OCI-LY3 (cell line): ENCODE measurements at regions not wholly inside any gene's neighbourhood (a gene's known extent, or its start where the extent isn't known, plus 50 kb on each side); places are given as distances from the start of the nearest gene placed in this dataset.

ENCODE experiments used
- H2AFZ ChIP-seq: fragments of 200-600, 300-600 bp; shearing (Covaris generic); 2 replicates; pipeline ENCODE4 v1.6.0; 2014; ENCODE audit warnings: antibody characterized with exemption, low read depth, low read length
- H3K27ac ChIP-seq: fragments of 200-600, 300-600 bp; sonication (generic); 2 replicates; pipeline ENCODE4 v1.5.1; 2014; ENCODE audit warnings: mild to moderate bottlenecking, low read length, moderate library complexity, mixed read lengths
- H3K27me3 ChIP-seq: fragments of 200-600, 300-600 bp; sonication (generic); 2 replicates; pipeline ENCODE4 v1.6.1; 2014; ENCODE audit warnings: low read depth, low read length, mixed read lengths
- H3K36me3 ChIP-seq: fragments of 200-600, 300-600 bp; sonication (generic); replicated peaks from 2 replicates; pipeline ENCODE3; 2014; ENCODE audit warnings: low read depth, low read length, mixed read lengths
- H3K4me1 ChIP-seq: fragments of 300-600, 200-600 bp; sonication (generic); 2 replicates; pipeline ENCODE4 v1.6.1; 2014; ENCODE audit warnings: low read length, mixed read lengths
- H3K4me2 ChIP-seq: fragments of 200-600, 300-600 bp; sonication (generic); 2 replicates; pipeline ENCODE4 v1.6.1; 2014; ENCODE audit warnings: low read length, mixed read lengths
- H3K4me3 ChIP-seq: fragments of 300-600, 200-600 bp; sonication (generic); 2 replicates; pipeline ENCODE4 v1.5.1; 2014; ENCODE audit warnings: antibody characterized with exemption, mild to moderate bottlenecking, low read length, moderate library complexity
- H3K79me2 ChIP-seq: fragments of 300-600, 200-600 bp; shearing (Covaris generic); 2 replicates; pipeline ENCODE4 v1.6.1; 2014; ENCODE audit warnings: mild to moderate bottlenecking, low read length, mixed read lengths
- H3K9ac ChIP-seq: fragments of 300-600, 200-600 bp; shearing (Covaris generic); 2 replicates; pipeline ENCODE4 v1.6.0; 2014; ENCODE audit warnings: mild to moderate bottlenecking, low read length, moderate library complexity
- H3K9me3 ChIP-seq: fragments of 200-600, 300-600 bp; shearing (Covaris generic); 2 replicates; pipeline ENCODE4 v1.6.1; 2014; ENCODE audit warnings: low read length, mixed read lengths; ENCODE audit not compliant: insufficient read depth
- H4K20me1 ChIP-seq: fragments of 200-600, 300-600 bp; sonication (generic); 2 replicates; pipeline ENCODE4 v1.6.1; 2016; ENCODE audit warnings: low read length, mixed read lengths; ENCODE audit not compliant: insufficient read depth
- EZH2phosphoT487 ChIP-seq: fragments of 200-600 bp; shearing (Covaris generic); IDR thresholded peaks from 2 replicates; pipeline ENCODE4 v1.6.1; 2018; ENCODE audit warnings: antibody characterized with exemption, mixed run types, low read depth
- TF ChIP-seq, protein P1 (sequence below): fragments of 200-600, 300-600 bp; sonication (generic); IDR thresholded peaks from 2 replicates; pipeline ENCODE4 v1.5.1; 2014; ENCODE audit warnings: antibody characterized with exemption, low read length, low read depth

DNA sequence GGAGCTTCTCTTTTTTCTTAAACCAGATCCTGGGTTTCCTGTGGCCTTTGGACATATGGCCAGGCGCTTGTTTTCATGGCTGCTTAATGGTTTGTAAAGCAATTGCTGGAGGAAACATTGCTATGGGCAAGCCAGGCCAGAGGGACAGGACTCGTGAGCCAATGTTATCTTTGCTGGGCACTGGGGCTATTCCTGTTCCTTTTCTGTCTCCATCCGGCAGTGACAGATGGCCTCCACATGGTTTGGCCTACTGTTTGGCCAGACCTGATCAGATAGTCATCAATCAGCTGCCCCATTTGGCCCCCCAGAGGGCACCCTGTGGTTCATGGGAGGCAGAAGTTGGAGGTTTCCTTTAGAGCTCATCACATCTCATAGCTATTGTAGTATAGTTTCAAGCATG, 326.1 kb upstream of the ROPN1 start:
- H3K27me3 ChIP-seq: peaks cover 11% of the 10 kb centered on the region; the same call in 1 of the 2 replicates
- H3K9ac ChIP-seq: no peak overlapping the region
- H3K79me2 ChIP-seq: no peaks in the 10 kb centered on the region
- TF ChIP-seq EZH2phosphoT487: no peak
- TF ChIP-seq, protein P1, sequence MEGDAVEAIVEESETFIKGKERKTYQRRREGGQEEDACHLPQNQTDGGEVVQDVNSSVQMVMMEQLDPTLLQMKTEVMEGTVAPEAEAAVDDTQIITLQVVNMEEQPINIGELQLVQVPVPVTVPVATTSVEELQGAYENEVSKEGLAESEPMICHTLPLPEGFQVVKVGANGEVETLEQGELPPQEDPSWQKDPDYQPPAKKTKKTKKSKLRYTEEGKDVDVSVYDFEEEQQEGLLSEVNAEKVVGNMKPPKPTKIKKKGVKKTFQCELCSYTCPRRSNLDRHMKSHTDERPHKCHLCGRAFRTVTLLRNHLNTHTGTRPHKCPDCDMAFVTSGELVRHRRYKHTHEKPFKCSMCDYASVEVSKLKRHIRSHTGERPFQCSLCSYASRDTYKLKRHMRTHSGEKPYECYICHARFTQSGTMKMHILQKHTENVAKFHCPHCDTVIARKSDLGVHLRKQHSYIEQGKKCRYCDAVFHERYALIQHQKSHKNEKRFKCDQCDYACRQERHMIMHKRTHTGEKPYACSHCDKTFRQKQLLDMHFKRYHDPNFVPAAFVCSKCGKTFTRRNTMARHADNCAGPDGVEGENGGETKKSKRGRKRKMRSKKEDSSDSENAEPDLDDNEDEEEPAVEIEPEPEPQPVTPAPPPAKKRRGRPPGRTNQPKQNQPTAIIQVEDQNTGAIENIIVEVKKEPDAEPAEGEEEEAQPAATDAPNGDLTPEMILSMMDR: no peak
- H3K4me2 ChIP-seq: no peak overlapping the region
- no peak overlapping the region for H3K27ac ChIP-seq
- no peak overlapping the region for H2AFZ ChIP-seq
- H3K9me3 ChIP-seq: no peaks in the 10 kb centered on the region
- no peaks in the 10 kb centered on the region for H3K36me3 ChIP-seq
- H3K4me3 ChIP-seq: no peak overlapping the region
- H4K20me1 ChIP-seq: no peaks in the 10 kb centered on the region
- H3K4me1 ChIP-seq: no peaks in the 10 kb centered on the region

- H3K9ac ChIP-seq: no peak overlapping the region
- H3K79me2 ChIP-seq: no peaks in the 10 kb centered on the region
- H3K27me3 ChIP-seq: peaks cover 17% of the 10 kb centered on the region
- TF ChIP-seq, protein P1: no peak
- TF ChIP-seq EZH2phosphoT487: no peak
- H3K9me3 ChIP-seq: no peaks in the 10 kb centered on the region
- no peak overlapping the region for H3K4me2 ChIP-seq
- H3K4me3 ChIP-seq: no peak overlapping the region
- no peak overlapping the region for H3K27ac ChIP-seq
- H2AFZ ChIP-seq: no peak overlapping the region
- H3K4me1 ChIP-seq: no peaks in the 10 kb centered on the region
- H4K20me1 ChIP-seq: no peaks in the 10 kb centered on the region
- H3K36me3 ChIP-seq: no peaks in the 10 kb centered on the region
Measured at GRCh38 chr3:124318656-124319055, 326.7 kb upstream of the ROPN1 start.

DNA sequence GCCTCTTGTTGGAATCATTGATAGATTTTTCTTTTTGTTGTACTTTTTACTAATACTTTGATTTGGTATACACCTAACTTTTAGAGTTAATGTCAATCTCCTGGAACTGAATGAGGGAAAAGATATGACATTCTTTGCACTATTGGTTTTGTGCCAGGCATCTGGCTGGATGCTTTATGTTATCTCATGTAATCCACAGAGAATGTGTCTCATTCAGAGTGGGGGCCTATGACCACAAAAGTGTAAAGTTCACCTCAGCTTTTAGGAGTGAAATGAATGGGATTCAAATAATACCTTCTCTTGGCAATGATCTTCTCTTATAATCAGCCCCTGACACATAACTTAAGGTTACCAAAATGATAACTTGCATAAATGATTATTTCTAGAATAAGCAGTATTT, 329.1 kb upstream of the ROPN1 start:
- Histone ChIP-seq H3K9me3 (no peaks in the 10 kb centered on the region), H3K4me3 (no peak overlapping the region), H3K4me1 (no peaks in the 10 kb centered on the region), H3K9ac (no peak overlapping the region), H3K79me2 (no peaks in the 10 kb centered on the region), H3K4me2 (no peak overlapping the region), H2AFZ (no peak overlapping the region), H4K20me1 (no peaks in the 10 kb centered on the region), H3K27ac (no peak overlapping the region), H3K36me3 (no peaks in the 10 kb centered on the region), H3K27me3 (peaks cover 37% of the 10 kb centered on the region)
- TF ChIP-seq EZH2phosphoT487: no peak
- TF ChIP-seq, protein P1: no peak

DNA sequence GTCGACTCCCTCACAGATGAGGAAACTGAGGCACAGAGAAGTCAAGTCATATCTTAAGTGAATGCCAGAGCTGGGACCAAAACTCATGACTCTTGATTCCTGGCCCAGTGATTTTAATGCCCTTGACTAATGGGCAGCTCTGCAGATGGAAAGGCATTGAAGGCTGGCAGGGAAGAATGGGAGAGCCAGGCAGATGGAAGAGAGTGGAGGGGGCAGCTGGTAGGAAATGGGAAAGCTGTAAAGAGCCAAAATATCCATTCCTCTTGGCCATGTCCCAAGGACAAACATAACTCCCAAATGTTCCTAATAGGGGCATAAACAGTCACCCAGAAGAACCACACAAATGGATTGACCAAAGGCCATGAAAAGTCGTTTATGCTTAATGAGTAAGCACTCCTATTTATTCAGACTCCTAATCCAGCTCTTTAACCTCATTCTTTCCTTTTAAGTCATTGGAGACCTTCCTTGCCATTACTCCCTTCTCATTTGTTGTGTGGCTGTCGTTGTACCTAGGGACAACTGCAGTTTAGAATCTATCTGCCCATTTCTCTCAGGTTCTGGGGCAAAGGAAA, 330.5 kb upstream of the ROPN1 start:
- Histone ChIP-seq H4K20me1 (no peaks in the 10 kb centered on the region), H3K27me3 (peaks cover 48% of the 10 kb centered on the region), H3K4me1 (no peaks in the 10 kb centered on the region), H3K9me3 (no peaks in the 10 kb centered on the region), H2AFZ (no peak overlapping the region), H3K4me2 (no peak overlapping the region), H3K4me3 (no peak overlapping the region), H3K9ac (no peak overlapping the region), H3K27ac (no peak overlapping the region), H3K36me3 (no peaks in the 10 kb centered on the region), H3K79me2 (no peaks in the 10 kb centered on the region)
- TF ChIP-seq, protein P1: no peak
- TF ChIP-seq EZH2phosphoT487: no peak
